ENCODE measurements at regions not wholly inside any gene's neighbourhood (a gene's known extent, or its start where the extent isn't known, plus 50 kb on each side); places are given as distances from the start of the nearest gene placed in this dataset.

GRCh38 chr5:21236971-21237427 lies 1249.0 kb upstream of the CDH18 start:
- TF ChIP-seq CTCF (conservative IDR thresholded peaks at IDR 0.05) (no peak), ZFX (IDR thresholded peaks at IDR 0.05) (no peak)
